DMS53 treated with DMSO at 0.1 percent for 48 hours (cell line): ENCODE measurements at regions not wholly inside any gene's neighbourhood (a gene's known extent, or its start where the extent isn't known, plus 50 kb on each side); places are given as distances from the start of the nearest gene placed in this dataset.
A peak's percentile ranks its signal among the peaks of the same experiment; 100 is the strongest.

Experiments
- DNase-seq: peaks from one replicate; lab custom pipeline; 2025; ENCODE audit not compliant: unreplicated experiment; lab: John Stamatoyannopoulos, UW

- no peak for DNase-seq
Measured at GRCh38 chr17:53891726-53892125, 69.0 kb downstream of the KIF2B start.

DNA sequence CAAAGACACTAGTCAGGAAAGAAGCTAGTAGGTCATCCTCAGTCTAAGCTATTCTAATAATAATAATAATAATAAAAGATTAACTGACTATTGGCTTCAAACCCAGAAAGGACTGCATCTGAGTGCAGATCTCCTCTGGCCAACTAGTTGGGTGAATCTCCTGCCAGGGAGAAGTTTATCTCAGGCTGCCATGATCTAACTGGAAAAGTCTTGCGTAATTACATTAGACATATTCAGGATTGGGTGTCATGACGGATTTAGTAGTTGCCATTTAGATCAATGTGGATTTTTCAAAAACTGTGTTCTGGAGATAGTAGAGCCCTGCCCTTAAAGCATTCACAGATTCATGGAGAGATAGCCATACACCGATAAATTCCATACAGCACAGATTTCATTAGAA, 69.5 kb downstream of the KIF2B start:
- no peak for DNase-seq

DNA sequence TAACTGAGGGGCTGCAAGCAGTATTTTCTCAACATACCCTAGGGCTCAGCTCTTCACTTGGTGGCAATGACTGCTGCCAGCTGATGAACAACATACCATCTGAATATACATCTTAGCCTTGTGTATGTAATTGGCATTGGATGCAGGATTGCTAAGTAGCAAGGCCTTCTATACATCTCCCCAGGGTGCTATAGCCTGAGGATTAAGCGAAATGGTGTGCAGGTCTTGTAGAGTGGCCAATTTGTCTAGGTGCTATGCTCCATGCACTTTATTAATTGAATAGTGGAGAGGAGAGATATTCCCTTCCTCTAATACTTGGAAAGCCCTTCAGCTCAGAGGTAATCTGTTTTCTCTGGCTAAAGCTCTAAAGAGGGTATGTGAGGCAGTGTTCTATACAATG, 71.9 kb downstream of the KIF2B start:
- no peak for DNase-seq

GRCh38 chr17:53896047-53896446, 73.3 kb downstream of the KIF2B start:
- no peak for DNase-seq

DNA sequence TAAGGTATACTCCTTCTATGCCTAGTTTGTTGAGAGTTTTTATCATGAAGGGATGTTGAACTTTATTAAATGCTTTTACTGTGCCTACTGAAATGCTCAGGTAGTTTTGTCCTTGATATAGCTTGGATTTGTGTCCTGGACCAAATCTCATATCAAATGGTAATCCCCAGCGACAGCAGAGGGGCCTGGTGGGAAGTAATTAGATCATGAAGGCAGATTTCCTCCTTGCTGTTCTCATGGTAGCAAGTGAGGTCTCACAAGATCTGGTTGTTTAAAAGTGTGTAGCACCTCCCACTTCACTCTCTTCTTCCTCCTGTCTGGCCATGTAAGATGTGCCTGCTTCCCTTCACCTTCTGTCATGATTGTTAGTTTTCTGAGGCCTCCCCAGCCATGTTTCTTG, 78.2 kb downstream of the KIF2B start:
- DNase-seq, result no peak

DNA sequence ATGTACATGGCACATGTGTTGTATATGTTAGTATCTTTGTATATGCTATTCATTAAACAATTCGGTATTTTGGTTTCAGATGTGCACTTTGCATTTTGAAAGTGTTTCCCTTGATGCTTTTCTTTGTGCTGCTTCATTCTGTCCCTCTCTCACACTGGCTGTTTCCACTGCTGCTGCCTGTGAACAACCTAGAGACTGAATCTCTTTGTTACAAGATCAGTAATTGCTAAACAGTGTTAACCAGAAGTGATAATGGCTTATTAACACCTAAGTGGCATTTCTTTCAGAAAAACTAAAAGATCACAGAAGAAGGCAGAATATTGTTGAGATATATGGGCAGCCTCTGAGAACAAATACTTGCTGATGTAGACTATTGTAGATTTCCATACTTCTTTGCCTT, 84.7 kb downstream of the KIF2B start:
- no peak for DNase-seq

- DNase-seq, result no peak
Measured at GRCh38 chr17:53909802-53910201, 87.1 kb downstream of the KIF2B start.

DNA sequence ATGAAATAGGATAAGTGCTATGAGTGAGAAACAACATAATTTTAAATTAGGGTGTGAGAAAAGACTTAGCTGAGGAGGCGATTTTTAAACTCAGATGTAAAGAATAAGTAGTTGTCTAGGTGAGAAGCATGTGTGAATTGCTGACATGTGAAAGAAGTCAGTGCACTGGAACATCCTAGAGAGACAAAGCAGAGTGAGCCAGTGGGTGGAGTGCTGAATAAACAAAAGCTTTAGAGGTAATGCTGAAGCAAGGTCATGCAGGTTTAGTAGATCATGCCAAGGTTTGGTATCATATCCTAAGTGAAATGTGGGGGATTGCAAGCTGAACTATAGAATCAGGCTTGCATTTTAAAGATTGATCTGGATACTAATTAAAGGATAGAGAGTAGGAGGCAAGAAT, 89.4 kb downstream of the KIF2B start:
- peak; percentile 3 for DNase-seq

DNA sequence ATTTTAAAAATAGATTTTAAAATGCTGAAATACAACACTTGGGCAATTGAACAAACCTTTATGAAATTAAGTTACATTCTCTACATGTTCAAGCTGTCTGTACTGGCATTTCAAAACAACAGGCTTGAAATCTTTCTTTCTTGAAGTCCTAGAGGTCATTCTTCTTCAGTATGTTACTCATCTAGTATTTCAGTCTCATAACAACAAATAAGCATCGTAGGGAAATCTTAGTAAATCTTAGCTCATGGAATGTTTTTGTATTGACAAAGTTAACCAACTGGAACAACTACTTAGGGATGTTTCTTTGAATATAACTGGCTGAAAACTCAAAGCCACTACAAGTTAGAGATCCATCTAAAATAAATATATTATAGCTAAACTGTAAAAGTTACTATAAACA, 96.6 kb downstream of the KIF2B start:
- no peak for DNase-seq

- DNase-seq, result no peak
Measured at GRCh38 chr17:53924530-53925455, 102.1 kb downstream of the KIF2B start.

GRCh38 chr17:53932386-53932785, 109.7 kb downstream of the KIF2B start:
- no peak for DNase-seq

DNA sequence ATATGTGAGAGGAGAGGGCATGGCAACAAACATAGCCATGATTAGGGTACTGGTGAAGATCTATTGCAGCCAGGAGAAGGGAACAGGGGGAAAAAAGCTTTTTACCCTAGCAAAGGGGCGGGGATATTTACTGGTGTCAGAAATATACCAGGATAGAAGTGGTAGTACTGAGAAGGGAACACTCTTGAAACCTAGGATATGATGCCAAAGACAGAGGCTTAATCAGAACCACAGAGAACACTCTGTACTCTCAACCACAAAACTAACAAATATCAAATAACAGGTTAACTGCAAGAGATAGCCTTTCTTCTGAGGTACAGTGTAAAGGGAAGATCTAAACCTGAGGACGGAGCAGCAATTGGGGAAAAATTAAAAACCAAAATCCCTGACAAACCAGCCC, 112.2 kb downstream of the KIF2B start:
- no peak for DNase-seq

DNA sequence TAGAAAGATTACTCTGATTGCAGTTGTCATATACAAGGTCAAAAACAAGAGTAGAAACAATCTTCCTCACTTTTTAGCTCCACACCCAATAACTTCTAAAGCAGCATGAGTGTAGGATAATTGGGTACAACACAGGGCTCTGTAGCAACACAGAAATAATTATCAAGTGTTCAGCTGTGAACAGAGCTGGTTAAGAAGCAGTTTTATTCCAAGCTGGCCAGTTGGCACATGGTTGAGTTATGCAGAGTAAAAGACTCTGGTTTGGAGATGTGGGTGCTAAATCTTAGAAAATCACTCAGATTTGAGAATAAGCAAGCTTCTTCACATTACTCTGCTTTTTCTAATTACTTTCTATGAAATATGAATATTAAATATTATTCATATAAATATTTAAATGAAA, 118.5 kb downstream of the KIF2B start:
- no peak for DNase-seq

DNA sequence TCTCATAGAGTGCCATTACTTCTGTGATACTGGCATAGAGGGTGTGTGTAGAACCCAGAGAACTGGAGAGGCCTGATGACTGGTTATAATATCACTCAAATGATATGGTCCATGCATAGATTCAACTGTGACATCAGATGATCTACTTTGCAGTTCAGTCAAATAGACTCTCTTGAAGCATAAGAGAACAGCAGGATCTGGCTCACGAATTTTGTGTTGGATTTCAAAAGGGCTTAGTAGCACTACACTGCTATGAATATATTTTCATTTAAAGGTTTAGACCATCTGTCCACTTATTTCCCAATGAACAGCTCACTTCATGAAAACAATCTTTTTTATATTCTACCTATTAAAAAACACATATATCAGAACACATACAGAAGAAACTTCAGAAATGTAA, 119.7 kb downstream of the KIF2B start:
- no peak for DNase-seq

DNA sequence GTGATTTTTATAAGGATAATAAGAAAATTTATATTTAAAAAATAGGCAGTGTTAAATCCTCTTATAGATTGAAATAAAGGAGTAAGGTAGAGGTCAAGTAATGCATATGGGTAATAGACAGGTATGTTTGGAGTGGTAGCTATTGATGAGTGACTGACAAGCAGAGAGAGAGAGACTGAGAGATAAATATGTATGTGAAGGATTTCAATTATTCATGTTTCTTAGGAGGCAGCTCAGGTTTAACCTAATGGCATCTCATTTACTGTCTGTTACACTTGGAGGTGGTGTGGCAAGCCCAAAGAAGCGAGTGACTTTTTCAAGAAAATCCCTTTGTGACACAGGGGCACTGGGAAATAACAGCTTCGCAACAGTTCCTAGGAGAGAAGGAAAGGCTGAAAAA, 120.2 kb downstream of the KIF2B start:
- DNase-seq, result no peak

DNA sequence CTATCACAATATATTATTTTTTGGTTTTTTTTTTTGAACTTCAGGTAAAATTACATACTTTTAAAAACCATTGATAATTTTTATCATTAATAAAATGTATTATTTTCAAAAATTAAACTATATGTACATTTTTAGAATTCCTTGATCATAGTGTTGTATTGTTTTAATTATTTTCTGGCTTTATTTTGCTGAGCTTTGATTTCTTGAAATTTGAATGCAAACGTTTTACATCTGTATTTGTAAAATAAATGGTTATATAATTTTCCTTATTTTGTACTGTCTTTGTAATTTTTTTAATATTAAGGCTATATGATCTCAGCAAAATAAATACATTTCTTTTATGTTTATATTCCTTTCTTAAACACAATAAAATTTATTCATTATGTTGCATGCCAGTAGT, 125.6 kb downstream of the KIF2B start:
- no peak for DNase-seq

- DNase-seq, result no peak
Measured at GRCh38 chr17:53949473-53950090, 126.9 kb downstream of the KIF2B start.

DNA sequence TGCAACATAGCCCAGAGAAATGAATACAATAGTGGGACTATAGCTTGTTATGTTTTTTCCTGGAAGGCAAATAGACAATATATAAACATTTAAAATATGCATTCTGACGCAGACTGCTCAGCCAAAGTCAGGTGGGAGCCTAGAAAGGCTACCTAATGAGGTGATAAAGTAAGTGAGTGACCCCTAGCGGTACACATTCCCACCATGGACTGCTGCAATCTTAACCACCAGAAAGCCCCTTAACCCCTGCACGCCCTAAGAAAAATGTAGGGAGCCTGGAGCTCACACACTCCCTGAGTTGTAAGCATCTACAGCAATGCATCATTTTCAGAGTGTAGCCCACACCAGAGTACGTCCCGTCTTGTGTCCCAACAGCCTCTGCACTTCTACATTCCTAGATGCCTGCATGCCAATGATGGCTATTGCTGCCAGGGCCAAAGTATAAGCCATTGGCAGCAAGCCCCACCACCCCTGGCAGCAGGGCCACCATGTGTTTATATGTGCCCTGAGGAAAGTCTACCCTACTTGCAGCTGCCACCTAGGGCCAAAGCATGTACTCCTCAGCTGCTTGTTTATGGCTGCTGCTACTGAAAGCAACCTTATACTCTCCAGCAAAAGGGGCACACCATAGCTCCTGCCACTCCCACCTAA, 127.6 kb downstream of the KIF2B start:
- no peak for DNase-seq

GRCh38 chr17:53950858-53951250, 128.1 kb downstream of the KIF2B start:
- no peak for DNase-seq

GRCh38 chr17:53971361-53971760, 148.6 kb downstream of the KIF2B start:
- no peak for DNase-seq

DNA sequence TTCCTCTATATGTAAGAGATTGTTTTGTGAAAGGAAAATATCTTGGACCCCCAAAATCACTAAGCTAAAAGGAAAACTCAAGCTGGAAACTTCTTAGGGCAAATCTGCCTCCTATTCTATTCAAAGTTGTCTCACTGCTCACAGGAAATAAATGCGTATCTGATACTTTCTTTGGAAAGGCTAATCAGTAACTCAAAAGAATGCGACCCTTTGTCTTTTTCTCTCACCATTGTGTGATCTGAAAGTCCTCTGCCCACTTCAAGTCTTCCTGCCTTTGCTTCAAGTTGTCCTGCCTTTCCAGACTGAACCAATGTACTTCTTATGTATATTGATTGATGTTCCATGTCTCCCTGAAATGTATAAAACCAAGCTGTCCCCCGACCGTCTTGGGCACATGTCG, 157.3 kb downstream of the KIF2B start:
- DNase-seq, result no peak

DNA sequence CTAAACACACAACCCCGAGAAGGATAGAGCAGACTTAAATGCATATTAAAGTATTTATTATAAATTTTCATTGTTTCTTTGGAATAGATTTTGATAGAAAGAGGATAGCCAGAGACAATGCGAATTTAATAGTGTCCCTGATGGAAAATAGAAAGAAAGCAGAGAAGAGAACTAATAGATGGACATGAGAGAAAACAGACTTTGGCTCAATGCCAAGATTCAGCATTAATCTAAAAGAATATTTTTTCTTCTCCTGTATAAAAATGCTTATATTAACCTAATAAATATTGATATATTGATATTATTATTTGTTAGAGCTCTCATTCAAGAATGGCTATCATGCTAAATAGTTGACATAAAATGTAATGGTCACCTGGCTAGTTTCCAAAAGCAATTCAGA, 173.4 kb downstream of the KIF2B start:
- DNase-seq, result no peak
